A673 (cell line): ENCODE measurements at regions not wholly inside any gene's neighbourhood (a gene's known extent, or its start where the extent isn't known, plus 50 kb on each side); places are given as distances from the start of the nearest gene placed in this dataset.

Source experiments
- BruUV-seq: library from RNA; stranded (reverse); fragments of 400-500 nt; replicated peaks from 2 replicates; lab custom pipeline; 2021; lab: Mats Ljungman, UMichigan
- CTCF ChIA-PET: fragments of 300-600 bp; sonication (Branson Sonifier 250); formaldehyde crosslinking; loops from one replicate; lab custom pipeline; 2022; ENCODE audit warnings: antibody characterized with exemption; lab: Charles Lee
- POLR2A ChIA-PET: fragments of 300-600 bp; sonication (Branson Sonifier 250); formaldehyde crosslinking; loops from one replicate; lab custom pipeline; 2022; ENCODE audit warnings: antibody characterized with exemption; ENCODE audit not compliant: low non-redundant PET; lab: Charles Lee
- DNase-seq: peaks from one replicate; pipeline ENCODE4 v3.0.0-alpha.2; 2015; ENCODE audit warnings: low spot score
- H3K27ac ChIP-seq: fragments of 200-600 bp; sonication (generic); 2 replicates; pipeline ENCODE4 v1.5.1; 2016; ENCODE audit warnings: mixed run types, low read depth, mild to moderate bottlenecking, mixed read lengths, antibody characterized with exemption, low read length; ENCODE audit not compliant: poor library complexity, severe bottlenecking
- H3K27me3 ChIP-seq: fragments of 200-600 bp; sonication (generic); replicated peaks from 2 replicates; pipeline ENCODE4 v1.6.1; 2017; ENCODE audit warnings: mixed run types, low read depth, mild to moderate bottlenecking, mixed read lengths, antibody characterized with exemption, low read length; ENCODE audit not compliant: insufficient read depth, poor library complexity
- H3K36me3 ChIP-seq: fragments of 200-600 bp; sonication (generic); 2 replicates; pipeline ENCODE4 v1.6.1; 2016; ENCODE audit warnings: mixed run types, mild to moderate bottlenecking, mixed read lengths, antibody characterized with exemption, low read length; ENCODE audit not compliant: insufficient read depth, poor library complexity, severe bottlenecking
- H3K4me1 ChIP-seq: fragments of 200-600 bp; sonication (generic); 2 replicates; pipeline ENCODE4 v1.6.1; 2017; ENCODE audit warnings: mixed run types, mild to moderate bottlenecking, mixed read lengths, antibody characterized with exemption, low read length; ENCODE audit not compliant: insufficient read depth, poor library complexity, severe bottlenecking
- H3K4me3 ChIP-seq: fragments of 200-600 bp; sonication (generic); 2 replicates; pipeline ENCODE4 v1.5.1; 2016; ENCODE audit warnings: low read depth, mixed run types, mild to moderate bottlenecking, mixed read lengths, low read length; ENCODE audit not compliant: poor library complexity, severe bottlenecking
- H3K9me3 ChIP-seq: fragments of 200-600 bp; sonication (generic); 2 replicates; pipeline ENCODE4 v1.6.1; 2016; ENCODE audit warnings: mixed run types, low read depth, mild to moderate bottlenecking, mixed read lengths, antibody characterized with exemption, low read length; ENCODE audit not compliant: poor library complexity, severe bottlenecking
- EZH2 ChIP-seq: fragments of 200-600 bp; sonication (generic); IDR thresholded peaks from 2 replicates; pipeline ENCODE4 v1.6.1; 2017; ENCODE audit warnings: borderline replicate concordance, low read depth, mild to moderate bottlenecking, mixed read lengths, antibody characterized with exemption, low read length; ENCODE audit not compliant: poor library complexity, severe bottlenecking
- intact Hi-C: fragments of 100-400 bp; cut with micrococcal nuclease; formaldehyde crosslinking; loops from one replicate; pipeline ENCODE4 v1.10.0; 2022; ENCODE audit not compliant: unreplicated experiment
- TF ChIP-seq, protein P1 (sequence below): fragments of 300-800, 200-600 bp; sonication (generic); conservative IDR thresholded peaks from 2 replicates; pipeline ENCODE4 v1.5.1; 2017; ENCODE audit warnings: low read depth, mild to moderate bottlenecking, antibody characterized with exemption, low read length, moderate library complexity, mixed read lengths

DNA sequence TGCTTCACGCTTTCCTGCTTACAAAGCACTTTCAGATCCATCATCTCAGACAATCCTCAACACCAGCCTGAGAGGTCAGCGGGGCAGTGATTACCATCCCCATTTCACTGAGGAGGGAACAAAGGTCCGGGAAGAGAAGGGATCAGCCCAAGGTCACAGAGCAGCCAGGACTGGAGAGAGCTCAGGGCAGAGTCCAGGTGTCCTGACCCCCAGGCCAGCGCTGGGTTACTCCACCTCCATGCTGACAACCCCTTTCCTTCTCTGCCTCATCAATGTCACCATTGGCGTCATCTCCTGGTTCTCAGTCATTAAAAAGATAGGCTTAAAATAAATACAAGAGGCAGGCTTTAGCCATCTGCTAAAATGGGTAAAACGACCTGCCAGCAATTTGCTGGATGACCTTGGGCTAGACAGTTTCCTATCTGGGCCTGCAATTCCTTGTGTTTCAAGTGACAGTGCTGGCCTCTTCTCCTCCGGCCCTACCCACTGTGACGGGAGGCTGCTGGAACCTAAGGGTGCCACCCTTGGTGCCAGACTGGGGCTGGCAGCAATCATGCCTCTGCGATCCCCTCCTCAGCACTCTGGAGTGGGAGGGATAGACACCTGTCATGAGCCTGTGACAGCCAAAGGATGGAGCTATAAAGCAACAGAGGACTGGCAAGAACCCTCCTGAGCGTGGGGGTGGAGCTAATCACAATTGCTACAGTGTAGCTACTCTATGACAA, 79.5 kb upstream of the CCL1 start:
- intact Hi-C loops, result no loop called here
- DNase-seq, result no peak
- BruUV-seq, result no TSS peak
- TF ChIP-seq, protein P1, sequence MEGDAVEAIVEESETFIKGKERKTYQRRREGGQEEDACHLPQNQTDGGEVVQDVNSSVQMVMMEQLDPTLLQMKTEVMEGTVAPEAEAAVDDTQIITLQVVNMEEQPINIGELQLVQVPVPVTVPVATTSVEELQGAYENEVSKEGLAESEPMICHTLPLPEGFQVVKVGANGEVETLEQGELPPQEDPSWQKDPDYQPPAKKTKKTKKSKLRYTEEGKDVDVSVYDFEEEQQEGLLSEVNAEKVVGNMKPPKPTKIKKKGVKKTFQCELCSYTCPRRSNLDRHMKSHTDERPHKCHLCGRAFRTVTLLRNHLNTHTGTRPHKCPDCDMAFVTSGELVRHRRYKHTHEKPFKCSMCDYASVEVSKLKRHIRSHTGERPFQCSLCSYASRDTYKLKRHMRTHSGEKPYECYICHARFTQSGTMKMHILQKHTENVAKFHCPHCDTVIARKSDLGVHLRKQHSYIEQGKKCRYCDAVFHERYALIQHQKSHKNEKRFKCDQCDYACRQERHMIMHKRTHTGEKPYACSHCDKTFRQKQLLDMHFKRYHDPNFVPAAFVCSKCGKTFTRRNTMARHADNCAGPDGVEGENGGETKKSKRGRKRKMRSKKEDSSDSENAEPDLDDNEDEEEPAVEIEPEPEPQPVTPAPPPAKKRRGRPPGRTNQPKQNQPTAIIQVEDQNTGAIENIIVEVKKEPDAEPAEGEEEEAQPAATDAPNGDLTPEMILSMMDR, result no peak
- no peak for TF ChIP-seq EZH2
- POLR2A ChIA-PET, result no interaction called here
- H3K27me3 ChIP-seq, result no peaks in the 10 kb centered on the region
- CTCF ChIA-PET, result no interaction called here
- H3K4me1 ChIP-seq, result no peaks in the 10 kb centered on the region
- no peak overlapping the region for H3K4me3 ChIP-seq
- H3K36me3 ChIP-seq, result no peaks in the 10 kb centered on the region
- H3K9me3 ChIP-seq, result no peaks in the 10 kb centered on the region
- no peak overlapping the region for H3K27ac ChIP-seq

GRCh38 chr17:34437188-34437587, 74.2 kb upstream of the CCL1 start:
- no TSS peak for BruUV-seq
- H3K36me3 ChIP-seq, result no peaks in the 10 kb centered on the region
- H3K27me3 ChIP-seq, result no peaks in the 10 kb centered on the region
- TF ChIP-seq, protein P1, result no peak
- no peak for TF ChIP-seq EZH2
- ChIA-PET CTCF (no interaction called here), POLR2A (no interaction called here)
- H3K9me3 ChIP-seq, result no peaks in the 10 kb centered on the region
- no peak overlapping the region for H3K27ac ChIP-seq
- H3K4me1 ChIP-seq, result no peaks in the 10 kb centered on the region
- DNase-seq, result no peak
- no peak overlapping the region for H3K4me3 ChIP-seq
- intact Hi-C loops, result no loop called here

- intact Hi-C loops, result no loop called here
- BruUV-seq, result no TSS peak
Measured at GRCh38 chr17:34436607-34437006, 73.6 kb upstream of the CCL1 start.

More at GRCh38 chr17:34436607-34437006, 73.6 kb upstream of the CCL1 start:
- H3K27me3 ChIP-seq, result no peaks in the 10 kb centered on the region
- ChIA-PET POLR2A (no interaction called here), CTCF (no interaction called here)
- TF ChIP-seq, protein P1, result no peak
- no peak for TF ChIP-seq EZH2
- H3K9me3 ChIP-seq, result no peaks in the 10 kb centered on the region
- DNase-seq, result no peak
- H3K4me1 ChIP-seq, result no peaks in the 10 kb centered on the region
- H3K36me3 ChIP-seq, result no peaks in the 10 kb centered on the region
- no peak overlapping the region for H3K4me3 ChIP-seq
- H3K27ac ChIP-seq, result no peak overlapping the region
